GM21381 (cell line): ENCODE measurements at regions not wholly inside any gene's neighbourhood (a gene's known extent, or its start where the extent isn't known, plus 50 kb on each side); places are given as distances from the start of the nearest gene placed in this dataset.

Source experiments
- ATAC-seq: cut with Tn5 transposase; IDR thresholded peaks from one replicate; pipeline ENCODE4 v1.9.1; 2021; ENCODE audit warnings: mild to moderate bottlenecking, moderate library complexity; ENCODE audit not compliant: unreplicated experiment

DNA sequence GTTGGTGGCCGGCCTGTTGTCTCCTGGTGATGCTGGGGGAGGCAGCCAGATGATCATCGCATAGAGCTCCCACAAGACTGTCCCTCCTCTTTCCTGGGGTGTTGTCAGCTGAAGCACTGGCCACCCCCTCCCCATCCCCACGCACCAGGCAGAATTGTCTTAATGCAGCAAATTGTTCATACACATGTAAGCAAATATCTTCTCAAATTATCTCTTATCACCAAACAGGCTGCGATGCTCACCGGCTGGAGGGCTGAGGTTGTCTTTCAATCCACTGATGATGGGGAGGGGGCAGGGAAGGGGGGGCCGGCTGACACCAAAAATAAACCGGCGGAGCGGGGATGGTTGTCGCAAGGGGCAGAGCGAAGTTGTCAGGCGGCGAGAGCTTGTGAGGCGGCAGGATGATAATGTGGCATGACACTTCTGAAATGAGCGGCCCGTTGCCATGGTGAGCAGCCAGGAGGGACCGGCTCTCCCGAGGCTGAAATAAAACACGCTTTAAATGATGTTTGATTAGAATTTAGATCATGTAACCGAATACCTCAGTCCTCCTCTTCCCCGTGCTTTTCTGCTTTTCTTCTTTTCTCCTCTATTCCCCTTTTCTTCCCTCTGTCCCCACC lies 59.8 kb downstream of the MRM1 start:
- no peak for ATAC-seq

DNA sequence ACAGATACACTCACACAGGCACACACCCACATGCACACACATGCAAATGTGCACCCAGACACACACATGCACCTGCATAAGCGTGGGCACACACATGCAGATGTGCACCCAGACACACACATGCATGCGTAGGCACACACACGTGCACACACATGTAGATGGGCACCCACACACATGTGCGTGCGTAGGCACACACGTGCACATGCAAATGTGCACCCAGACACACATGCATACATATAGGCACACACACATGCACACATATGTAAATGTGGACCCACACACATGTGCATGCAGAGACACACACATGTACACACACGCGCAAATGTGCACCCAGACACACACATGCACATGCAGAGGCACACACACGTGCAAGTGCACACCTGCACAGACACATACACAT lies 60.3 kb downstream of the MRM1 start:
- ATAC-seq = no peak

DNA sequence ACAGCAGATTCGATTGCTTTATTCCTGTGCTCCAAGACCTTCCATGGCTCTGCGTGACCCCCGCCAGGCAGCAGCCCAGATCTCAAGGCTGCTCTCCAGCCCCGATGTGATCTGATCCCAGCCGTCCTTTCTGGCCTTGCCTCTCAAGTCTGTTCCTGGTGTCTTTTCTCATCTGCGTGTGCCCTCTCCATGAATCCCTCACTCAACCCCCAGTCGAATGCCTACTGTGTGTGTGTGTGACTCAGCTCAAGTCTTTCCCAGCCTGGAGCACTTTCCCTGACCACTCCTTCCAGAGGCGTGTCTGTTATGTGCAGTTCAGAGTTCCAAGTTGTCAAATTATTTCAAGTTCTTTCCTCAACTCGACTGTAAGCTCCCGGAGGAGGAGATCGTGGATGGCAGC lies 64.0 kb downstream of the MRM1 start:
- no peak for ATAC-seq

DNA sequence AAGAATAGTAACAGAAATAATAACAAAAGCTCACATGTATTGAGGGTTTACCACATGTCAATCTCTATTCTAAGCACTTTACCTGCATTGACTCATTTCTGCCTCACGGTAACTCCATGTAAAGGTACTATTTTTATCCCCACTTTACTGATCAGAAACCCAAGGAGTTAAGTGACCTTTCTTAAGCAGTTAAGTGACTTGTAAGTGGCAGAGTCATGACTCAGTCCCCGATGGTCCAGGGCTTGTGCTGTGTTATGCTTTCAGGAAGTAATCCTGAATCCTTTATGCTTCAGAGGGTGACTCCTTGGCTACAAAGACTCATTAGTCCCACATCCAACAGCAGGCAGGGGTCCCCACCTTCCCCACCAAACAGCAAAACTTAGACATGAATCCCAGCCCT lies 66.5 kb downstream of the MRM1 start:
- ATAC-seq = no peak

DNA sequence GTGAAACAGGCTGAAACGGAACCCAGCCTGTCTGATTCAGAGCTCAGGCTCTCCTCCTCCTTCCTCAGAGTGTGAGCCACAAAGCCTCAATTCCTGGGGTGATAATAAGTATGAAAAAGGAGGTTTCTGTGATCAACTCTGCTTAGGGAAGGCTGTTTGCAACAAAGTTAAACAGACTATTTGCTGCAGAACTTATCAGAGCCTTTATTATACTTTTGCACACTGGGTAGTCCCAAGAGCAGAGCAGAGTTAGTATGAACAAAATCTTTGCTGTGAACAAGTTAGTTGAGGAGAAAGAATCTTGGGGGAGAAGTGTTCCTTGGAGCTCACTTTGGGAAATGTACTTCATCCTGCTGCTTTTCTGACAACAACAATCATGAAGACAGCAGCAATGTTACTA lies 67.4 kb downstream of the MRM1 start:
- ATAC-seq = no peak

DNA sequence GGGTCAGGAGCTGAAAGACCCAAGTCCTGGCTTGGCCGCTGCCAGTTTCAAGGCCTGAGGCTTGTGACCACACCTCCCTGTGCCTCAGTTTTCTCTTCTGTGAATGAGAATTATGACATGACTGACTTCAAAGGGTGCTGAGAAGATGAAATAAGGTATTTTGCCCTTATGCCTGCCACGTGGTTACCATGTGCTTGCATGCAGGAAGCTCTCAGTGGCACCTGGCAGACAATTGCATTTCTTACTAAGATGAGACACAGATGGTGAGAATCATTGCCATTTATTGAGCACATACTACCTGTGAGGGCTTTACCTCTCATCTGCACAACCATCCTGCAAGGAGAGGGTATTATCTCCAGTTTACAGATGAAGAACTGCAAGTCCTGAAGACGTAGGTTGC lies 69.8 kb downstream of the MRM1 start:
- no peak for ATAC-seq

DNA sequence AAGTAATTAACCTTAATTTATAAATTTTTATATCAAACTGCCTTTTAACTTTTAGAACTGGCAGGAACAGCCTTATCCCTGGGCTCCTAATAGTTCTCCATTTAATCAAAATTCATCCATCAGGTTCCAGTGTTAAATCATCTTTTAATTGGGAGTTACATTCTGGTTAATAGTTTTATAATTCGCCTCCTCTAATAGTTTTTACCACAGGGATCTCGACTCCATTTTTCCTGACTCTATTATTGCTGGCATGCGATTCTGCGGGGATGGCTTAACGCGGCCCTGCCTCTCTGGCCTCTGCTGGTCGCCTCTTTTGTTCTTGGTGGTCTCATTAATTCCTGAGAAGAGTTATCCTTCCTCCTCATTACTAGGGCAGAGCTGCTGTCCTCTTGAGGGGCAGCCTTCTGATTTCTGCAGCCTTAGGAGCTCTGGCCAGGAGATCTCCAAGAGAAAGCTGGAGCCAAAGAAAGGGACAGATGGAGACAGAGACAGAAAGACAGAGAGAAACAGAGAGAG lies 71.1 kb downstream of the MRM1 start:
- ATAC-seq = no peak

DNA sequence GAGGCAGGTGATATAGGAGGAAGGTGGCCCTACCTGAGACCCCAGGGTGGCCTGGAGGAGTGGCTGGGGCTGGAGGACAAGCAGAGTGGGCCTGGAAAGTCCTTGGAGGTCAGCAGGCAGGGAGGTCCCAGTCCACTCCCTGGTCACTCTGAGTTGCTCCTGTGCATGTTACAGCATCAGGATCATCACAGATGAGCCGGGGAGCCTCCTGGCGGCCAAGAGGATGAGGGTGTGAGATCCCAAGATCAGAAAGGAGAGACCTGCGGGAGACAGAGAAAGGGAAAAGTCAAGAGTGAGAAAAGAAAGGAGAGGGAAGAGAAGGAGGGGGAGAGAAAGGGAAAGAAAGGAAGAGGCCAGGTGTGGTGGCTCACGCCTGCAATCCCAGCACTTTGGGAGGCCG lies 71.7 kb downstream of the MRM1 start:
- ATAC-seq = no peak

DNA sequence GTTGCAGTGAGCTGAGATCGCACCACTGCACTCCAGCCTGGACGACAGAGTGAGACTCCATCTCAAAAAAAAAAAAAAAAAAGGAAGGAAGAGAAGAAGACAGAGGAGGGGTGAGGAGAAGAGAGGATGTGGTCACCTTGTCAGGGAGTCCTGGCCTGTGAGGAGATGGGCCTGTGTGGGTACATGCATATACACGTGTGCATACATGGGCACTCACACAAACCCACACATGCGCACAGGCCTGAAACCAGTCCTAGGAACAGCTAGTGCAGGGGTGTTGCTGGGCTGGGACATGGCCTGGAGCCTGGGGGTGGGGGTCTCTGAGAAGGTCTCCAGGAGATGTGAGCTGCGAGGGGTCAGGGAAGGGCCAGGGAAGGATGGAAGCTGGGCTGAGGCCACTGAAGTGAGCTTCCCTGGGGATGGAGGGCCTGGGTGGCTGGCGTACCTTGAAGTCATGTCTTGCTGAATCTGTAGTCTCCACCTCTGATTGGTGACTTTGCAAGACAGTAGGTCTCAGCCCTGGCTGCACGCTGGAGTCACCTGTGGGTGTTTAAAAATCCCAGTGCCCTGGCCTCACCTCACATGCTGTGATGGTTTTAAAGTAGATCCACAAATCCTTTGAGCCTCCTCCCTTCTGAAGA lies 72.4 kb downstream of the MRM1 start:
- no peak for ATAC-seq

DNA sequence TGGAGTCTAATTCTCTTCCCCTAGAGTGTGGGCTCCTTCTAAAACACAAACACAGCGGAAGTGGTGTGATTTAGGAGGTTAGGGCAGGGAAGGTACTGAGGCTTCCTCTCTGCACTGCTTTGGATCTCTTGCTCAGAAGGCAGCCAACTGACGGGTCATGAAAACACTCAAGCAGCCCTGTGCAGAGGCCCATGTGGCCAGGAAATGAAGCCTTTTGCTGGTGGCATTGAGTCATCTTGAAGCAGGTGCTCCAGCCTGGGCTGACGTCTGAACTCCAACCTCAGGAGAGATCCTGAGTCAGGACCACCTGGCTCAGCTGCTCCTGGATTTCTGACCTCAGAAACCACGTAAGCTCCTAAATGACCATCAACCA lies 72.9 kb downstream of the MRM1 start:
- no peak for ATAC-seq

DNA sequence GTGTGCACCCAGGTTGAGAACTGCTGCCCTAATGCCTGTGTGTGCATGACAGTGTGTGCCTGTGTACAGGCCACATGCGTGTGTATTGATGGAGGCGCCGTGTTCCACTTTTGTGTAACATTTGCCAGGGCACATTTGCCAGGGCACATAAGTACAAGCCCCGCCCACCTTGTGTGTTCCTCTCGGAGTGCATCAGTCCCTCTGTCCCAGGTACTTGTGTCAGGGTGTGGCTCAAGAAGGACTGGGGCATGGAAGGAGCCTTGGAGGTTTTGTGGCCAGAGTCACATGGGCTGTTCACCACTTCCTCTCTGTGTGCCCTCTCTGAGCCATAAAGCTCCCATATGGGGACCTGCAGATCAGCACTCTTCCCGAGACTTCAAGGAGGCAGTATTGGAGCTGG lies 73.9 kb downstream of the MRM1 start:
- no peak for ATAC-seq

DNA sequence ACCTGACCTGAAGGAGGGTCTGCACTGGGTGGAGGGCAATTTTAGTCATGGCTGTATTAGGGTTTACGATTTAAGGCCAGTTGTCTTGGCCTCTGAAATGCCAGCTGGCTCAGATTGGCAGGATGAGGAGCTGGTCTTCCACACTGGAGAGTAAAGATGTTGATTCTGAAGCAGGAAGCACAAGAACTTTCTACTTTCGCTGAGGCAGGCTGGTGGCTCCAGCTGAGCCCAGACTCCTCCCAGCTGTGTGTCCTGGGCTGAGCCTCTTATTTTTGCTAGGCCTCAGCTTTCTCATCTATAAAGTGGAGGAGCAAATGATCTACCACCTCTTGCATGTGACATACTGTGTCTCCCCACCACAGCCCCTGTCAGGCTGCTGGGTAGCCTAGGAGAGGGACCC lies 74.4 kb downstream of the MRM1 start:
- ATAC-seq = no peak

DNA sequence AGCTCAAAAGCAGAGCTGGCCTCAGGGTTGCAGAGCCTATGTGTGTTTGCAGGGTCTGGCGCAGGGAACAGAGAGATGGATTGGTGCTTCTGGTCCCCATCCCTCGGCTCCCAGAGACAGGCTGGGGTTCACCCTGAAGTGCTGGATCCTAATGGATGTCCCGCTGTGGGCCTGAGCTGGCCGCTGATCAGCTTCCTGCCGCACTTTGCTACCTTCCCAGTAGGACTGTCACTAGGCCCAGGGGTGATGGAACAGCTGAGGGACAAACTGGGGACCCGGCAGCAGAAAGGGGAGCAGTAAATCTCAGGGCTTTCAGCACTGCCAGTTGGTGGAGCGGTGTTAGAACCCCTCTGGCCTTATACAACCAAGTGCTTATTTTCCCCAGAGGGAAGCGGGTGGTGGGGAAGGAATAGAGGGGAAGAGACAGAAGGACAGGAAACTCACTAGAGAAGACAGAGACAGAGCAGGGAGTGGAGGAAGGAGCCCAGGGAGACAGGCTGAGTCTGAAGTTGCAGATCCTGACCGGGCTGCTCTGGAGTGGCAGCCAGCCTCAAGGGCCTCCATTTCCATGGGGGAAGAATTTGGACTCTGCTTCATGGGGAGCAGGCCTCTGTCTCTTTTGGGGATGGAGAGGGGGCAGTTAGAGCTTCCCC lies 78.6 kb downstream of the MRM1 start:
- ATAC-seq = no peak

DNA sequence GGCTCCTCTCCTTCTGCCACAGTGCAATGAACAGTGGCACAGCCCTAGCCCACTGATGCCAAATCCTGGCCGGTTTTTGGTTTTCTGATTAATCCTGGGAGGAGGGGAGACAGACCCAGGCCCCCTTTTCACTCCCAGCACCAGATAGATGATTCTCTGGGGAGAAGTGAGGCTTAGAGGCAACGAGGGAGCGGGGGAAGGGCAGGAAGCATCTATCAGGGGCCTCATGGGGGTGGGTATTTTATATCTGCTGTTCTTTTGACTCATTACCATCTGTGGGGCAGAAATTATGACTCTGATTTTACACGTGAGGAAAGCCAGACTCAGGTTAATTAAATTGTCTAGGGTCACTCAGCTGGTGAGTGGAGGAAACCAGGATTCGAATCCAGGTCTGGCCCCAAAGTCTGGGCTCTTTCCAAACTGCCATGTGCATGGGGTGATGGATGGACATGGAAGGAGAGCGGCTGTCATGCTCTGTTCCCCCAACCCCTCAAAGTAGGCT lies 79.4 kb downstream of the MRM1 start:
- ATAC-seq = no peak

DNA sequence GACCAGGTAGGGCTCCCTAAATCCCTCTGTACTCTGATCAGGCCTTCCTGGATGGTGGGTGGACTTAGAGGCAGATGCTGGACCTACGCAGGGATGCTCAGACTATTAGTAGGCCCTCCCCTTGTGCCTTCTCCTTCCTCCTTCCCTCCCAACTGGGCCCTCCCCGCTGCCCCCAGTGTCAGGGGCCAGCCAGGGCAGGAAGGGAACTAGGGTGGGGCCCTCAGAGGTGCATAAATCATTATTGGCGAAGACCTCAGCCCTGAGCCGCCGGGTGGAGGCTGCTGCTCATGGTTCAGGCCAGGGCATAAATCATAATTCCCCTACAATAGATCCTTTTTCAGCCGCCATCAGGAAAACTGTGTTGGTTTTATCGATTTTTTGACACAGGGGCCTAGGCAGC lies 81.4 kb downstream of the MRM1 start:
- ATAC-seq = no peak

DNA sequence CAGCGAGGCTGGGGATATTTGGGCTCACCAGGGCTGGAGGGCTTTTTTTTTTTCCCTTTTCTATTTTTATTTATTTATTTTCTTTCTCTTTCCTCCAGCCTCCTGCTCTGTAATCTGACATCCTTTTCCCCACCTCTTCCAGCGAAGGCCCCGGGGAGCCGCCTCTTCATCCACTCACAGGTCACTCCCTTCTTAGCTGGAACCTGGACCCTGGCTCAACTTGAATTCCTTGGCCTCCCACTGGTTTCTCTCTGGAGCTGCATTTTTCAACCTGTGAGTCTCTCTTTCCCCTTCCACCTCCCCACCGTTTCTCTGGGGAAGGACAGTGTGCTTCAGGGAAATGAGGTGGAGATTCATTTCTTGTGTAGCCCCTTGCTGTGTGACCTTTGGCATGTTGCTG lies 82.0 kb downstream of the MRM1 start:
- ATAC-seq = no peak

DNA sequence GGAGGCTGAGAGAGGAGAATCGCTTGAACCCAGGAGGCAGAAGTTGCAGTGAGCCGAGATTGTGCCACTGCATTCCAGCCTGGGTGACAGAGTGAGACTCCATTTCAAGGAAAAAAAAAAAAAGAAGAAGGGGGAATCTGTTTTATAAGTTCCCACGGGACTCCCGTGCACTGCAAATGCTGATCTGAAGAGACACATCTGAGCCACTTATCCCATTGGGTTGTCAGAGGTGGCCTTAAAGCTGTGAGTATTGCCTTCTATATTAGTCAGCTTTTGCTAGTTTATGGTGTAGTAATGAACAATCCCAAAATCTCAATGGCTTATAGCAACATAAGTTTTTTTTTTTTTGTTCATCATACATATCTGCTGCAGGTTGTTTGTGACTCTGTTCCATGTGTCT lies 82.8 kb downstream of the MRM1 start:
- ATAC-seq = no peak

DNA sequence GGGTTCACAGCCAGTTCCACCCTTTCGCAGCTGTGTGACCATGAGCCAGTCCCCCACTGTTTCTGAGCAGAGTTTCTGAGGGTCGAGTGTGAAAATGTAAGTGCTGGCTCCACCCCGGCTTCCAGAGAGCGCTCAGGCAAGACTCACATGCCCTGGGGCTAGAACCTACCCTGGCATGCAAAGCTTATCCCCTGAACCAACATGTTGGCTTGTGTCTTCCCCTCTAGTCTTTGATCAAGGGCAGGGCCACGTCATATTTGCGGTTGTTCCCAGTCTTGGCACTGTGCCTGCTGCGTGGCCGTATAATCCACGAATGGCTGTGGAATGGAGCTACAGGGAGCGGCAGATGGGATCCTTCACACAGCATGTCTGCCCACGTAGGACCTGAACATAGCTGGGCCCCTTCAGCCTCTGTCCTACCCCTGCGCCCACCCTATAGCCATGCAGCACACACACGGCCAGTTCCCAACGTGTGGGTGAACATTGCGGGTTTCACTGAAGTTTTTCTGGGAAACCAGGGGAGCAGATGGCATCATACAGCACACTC lies 84.8 kb downstream of the MRM1 start:
- no peak for ATAC-seq

DNA sequence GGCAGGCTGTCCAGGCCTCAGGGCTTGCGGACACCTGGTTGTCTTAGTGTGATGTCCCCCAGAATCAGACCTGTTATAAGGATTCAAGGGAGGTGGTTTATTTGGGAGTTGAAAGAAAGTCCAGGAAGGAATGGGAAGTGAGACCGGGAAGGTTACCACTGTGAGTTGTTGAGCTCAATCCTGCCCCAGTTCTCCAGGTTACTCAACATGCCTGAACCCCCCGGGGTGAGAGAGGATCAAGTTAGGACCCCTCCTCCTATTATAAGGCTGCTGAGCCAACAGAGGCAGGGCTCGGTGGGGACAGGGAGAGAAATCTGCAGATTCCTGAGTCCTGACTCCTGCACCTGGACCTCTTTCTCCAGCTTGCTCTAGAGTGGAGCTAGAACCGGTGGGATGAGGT lies 86.4 kb downstream of the MRM1 start:
- no peak for ATAC-seq

DNA sequence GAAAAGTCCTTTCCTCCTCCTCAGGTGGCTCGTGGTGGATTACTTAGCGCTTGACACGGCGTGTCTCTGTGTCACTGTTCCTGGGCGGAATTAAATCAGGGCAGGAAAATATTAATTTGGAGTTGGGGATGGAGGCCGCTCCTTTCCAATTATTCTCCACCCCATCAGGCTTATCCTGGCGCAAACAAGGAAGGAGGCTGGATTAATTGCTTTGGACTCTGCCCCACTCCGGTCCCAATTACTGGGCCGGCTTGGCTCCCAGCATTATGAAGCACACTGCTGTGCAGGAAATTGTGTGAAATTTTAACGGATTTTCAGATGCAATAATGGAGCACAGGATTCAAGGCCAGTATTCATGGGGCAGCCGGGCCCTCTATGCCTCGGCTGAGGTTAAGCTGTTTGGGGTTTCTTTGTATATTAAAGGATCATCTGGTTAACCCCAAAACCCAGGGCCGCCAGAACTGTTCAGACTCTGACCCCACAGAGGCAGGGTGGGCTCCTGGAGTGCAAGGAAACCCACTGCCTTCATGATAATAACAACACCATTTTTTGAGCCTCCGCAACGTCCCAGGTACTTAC lies 87.8 kb downstream of the MRM1 start:
- no peak for ATAC-seq

DNA sequence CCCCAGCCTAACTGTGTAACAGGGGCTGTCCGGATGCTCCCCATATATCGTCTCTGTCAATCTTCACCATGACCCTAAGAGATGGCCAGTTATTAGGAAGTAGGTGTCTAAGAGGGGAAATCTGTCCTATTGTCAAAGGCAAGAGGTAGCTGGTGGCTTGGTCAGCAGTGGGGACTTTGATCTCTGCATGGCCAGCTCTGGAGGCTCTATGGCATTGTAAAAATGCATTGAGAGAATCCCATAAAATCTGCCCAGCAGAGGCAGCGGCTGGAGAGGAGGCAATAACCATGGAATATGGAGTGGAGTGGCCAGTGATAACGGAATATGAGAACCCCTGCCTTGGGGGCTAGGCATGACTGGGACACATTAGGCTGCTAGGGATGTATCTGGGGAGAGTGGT lies 88.8 kb downstream of the MRM1 start:
- no peak for ATAC-seq

DNA sequence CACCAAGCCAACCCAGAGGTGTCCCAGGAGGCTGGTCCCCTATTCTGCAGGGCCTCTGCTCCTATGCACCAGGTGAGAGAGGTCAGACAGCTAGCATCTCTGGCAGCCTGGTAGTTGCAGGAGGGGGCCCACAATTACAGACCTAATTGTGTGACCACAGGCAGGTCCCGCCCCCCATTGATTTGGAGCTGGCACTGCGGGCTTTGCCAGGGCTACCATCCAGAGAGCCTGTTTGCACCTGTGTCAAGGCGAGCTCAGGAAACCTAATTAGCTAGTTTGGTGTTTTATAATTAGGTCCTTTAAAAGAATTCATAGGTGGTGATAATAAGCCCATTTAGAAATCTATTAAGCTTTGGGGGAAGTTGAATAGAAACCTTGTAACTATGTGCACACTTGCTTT lies 90.2 kb downstream of the MRM1 start:
- no peak for ATAC-seq
